Mesothelial cell of epicardium (in vitro differentiated cells): ENCODE measurements at regions not wholly inside any gene's neighbourhood (a gene's known extent, or its start where the extent isn't known, plus 50 kb on each side); places are given as distances from the start of the nearest gene placed in this dataset.

Experiments
- DNase-seq, 2 experiments: peaks; one replicate each; pipeline ENCODE4 v3.0.0; 2021; ENCODE audit warnings: low spot score in 2 of 2; ENCODE audit not compliant: unreplicated experiment in 2 of 2
- H3K27ac Mint-ChIP-seq: 2 replicates; pipeline ENCODE4 v1.8.0; 2021; ENCODE audit warnings: mixed read lengths
- H3K27me3 Mint-ChIP-seq: 2 replicates; pipeline ENCODE4 v1.8.0; 2021; ENCODE audit warnings: low read depth, mixed read lengths
- H3K36me3 Mint-ChIP-seq: 2 replicates; pipeline ENCODE4 v1.8.0; 2021; ENCODE audit warnings: mixed read lengths
- H3K4me1 Mint-ChIP-seq: 2 replicates; pipeline ENCODE4 v1.8.0; 2021; ENCODE audit warnings: mixed read lengths
- H3K4me3 Mint-ChIP-seq: 2 replicates; pipeline ENCODE4 v1.8.0; 2021; ENCODE audit warnings: mild to moderate bottlenecking, moderate library complexity, mixed read lengths
- H3K9me3 Mint-ChIP-seq: 2 replicates; pipeline ENCODE4 v1.8.0; 2021; ENCODE audit warnings: mixed read lengths
- CTCF ChIP-seq: fragments of 200-600 bp; sonication (generic); IDR thresholded peaks from one replicate; pipeline ENCODE4 v1.5.0; 2021; ENCODE audit warnings: antibody characterized with exemption; ENCODE audit not compliant: unreplicated experiment

DNA sequence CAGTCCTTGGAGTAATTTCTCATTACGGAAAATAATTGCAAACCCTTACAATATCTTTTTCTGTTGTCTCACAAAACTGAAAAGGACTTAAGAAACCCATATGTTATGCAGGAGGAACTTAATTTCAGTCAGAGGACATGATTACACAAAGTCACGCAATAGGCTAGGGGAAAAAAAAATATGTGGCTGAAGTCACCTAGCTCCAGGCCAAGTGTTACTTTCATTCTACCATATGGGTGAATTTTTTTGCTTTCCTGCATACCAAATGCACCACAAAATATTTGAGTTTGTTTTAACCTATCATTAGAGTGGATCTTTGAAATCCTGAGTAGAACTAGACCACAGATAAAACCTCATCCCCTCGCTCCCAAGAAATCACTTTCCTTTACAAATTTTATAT lies 523.5 kb downstream of the CAAP1 start:
- H3K4me3 Mint-ChIP-seq = no peak overlapping the region
- no peaks in the 10 kb centered on the region for H3K36me3 Mint-ChIP-seq
- no peak for DNase-seq
- no peak overlapping the region for H3K27ac Mint-ChIP-seq
- H3K27me3 Mint-ChIP-seq = no peaks in the 10 kb centered on the region
- H3K9me3 Mint-ChIP-seq = no peaks in the 10 kb centered on the region
- H3K4me1 Mint-ChIP-seq = no peaks in the 10 kb centered on the region
- TF ChIP-seq CTCF = no peak

DNA sequence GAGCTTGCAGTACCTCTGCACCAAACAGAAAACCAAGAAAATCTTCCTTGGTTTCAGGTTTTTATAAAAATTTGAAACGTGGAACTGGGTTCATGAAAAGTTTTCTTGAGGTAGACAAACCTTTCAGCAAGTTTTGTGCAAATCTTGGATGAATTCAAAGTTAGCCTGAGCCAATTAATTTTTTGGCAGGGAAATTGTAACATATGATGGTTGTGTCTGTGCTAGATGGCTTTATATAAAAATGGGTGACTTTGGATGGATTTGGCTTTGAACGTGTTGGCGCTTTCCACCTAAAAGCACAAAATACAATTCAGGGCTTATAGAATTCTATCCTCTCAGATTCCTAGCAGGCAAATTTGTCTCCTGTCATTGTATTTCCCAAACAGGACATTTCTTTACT lies 524.4 kb downstream of the CAAP1 start:
- no peaks in the 10 kb centered on the region for H3K9me3 Mint-ChIP-seq
- H3K4me1 Mint-ChIP-seq = no peaks in the 10 kb centered on the region
- no peaks in the 10 kb centered on the region for H3K27me3 Mint-ChIP-seq
- no peaks in the 10 kb centered on the region for H3K36me3 Mint-ChIP-seq
- DNase-seq = no peak
- H3K27ac Mint-ChIP-seq = no peak overlapping the region
- H3K4me3 Mint-ChIP-seq = no peak overlapping the region
- TF ChIP-seq CTCF = no peak

DNA sequence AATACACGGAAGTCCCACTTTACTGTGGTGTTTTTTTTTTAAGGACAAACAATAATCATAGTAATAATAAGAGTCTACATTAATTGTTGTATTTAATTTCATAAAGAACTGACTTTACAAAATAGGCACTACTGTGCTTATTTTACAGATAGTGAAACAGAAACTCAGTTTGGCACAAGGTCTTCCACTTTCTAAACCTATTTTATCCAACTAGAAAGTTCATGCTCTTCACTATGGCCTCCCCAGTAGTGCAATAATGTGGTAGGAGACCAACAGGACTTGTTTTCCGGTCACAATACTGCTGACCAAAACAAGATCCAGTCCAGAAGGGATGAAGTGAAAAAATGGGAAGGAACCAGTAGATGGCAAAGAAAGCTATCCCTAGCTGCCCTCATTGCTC lies 531.6 kb downstream of the CAAP1 start:
- no peaks in the 10 kb centered on the region for H3K36me3 Mint-ChIP-seq
- H3K4me1 Mint-ChIP-seq = no peaks in the 10 kb centered on the region
- no peak for DNase-seq
- H3K9me3 Mint-ChIP-seq = no peaks in the 10 kb centered on the region
- H3K27ac Mint-ChIP-seq = no peak overlapping the region
- peaks cover 3% of the 10 kb centered on the region for H3K27me3 Mint-ChIP-seq
- no peak overlapping the region for H3K4me3 Mint-ChIP-seq
- TF ChIP-seq CTCF = no peak

DNA sequence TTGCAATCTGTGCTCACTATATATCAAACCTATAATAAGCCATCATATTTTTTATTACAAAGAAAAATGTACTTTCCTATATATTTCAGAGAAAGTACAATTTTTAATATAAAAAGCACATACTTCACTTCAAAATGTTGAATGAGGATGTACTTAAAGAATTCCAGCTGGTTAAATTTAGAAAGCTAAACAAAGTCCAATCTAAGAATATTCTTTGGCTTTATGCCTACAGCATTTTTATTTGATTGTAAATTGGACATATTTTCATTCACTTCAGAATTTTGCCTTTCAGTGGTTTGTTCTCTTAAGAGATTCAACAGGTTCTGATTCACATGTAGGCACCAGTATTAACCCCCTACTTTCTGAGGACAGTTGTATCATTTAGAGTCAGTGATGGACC lies 533.8 kb downstream of the CAAP1 start:
- DNase-seq = no peak
- Mint-ChIP-seq H3K4me1 (no peaks in the 10 kb centered on the region), H3K27me3 (peaks cover 3% of the 10 kb centered on the region), H3K27ac (no peak overlapping the region), H3K9me3 (no peaks in the 10 kb centered on the region), H3K36me3 (no peaks in the 10 kb centered on the region), H3K4me3 (no peak overlapping the region)
- no peak for TF ChIP-seq CTCF

- no peak overlapping the region for H3K4me3 Mint-ChIP-seq
- no peaks in the 10 kb centered on the region for H3K36me3 Mint-ChIP-seq
- no peak overlapping the region for H3K27ac Mint-ChIP-seq
- no peak for TF ChIP-seq CTCF
- H3K27me3 Mint-ChIP-seq = peaks cover 3% of the 10 kb centered on the region
- H3K9me3 Mint-ChIP-seq = no peaks in the 10 kb centered on the region
- H3K4me1 Mint-ChIP-seq = no peaks in the 10 kb centered on the region
- no peak for DNase-seq
Observed at GRCh38 chr9:26357803-26358344, 534.7 kb downstream of the CAAP1 start.

DNA sequence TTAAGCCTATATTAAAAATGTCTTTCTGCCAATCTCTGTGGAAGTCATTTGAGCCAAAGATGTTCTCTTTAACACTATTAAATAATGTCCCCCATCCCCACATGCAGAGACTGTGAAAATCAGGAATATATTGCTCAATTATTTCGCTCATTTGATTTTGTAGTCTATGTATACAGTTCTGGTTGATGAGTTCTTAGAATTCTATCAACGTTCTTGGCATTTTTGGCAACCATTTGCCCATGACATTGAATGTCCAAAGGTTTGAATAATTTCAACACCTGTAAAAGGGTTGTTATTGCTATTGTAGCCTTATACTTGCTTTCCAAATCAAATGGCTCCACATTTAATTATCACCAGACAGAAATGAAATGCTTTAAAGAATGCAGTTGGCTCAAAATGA lies 536.1 kb downstream of the CAAP1 start:
- DNase-seq = no peak
- Mint-ChIP-seq H3K27me3 (peaks cover 3% of the 10 kb centered on the region), H3K36me3 (no peaks in the 10 kb centered on the region), H3K4me1 (no peaks in the 10 kb centered on the region), H3K4me3 (no peak overlapping the region), H3K27ac (no peak overlapping the region), H3K9me3 (peaks cover 4% of the 10 kb centered on the region)
- TF ChIP-seq CTCF = no peak
